PFSK-1 (cell line): ENCODE measurements at regions not wholly inside any gene's neighbourhood (a gene's known extent, or its start where the extent isn't known, plus 50 kb on each side); places are given as distances from the start of the nearest gene placed in this dataset.

Experiments
- POLR2AphosphoS5 ChIP-seq: IDR thresholded peaks from 2 replicates; pipeline ENCODE4 v1.6.1; 2012; ENCODE audit warnings: low read depth, mild to moderate bottlenecking, control low read depth, low read length, moderate library complexity
- SIN3A ChIP-seq: IDR thresholded peaks from 2 replicates; pipeline ENCODE4 v1.6.1; 2012; ENCODE audit warnings: mild to moderate bottlenecking, low read length, moderate library complexity, borderline replicate concordance; ENCODE audit not compliant: insufficient read depth

DNA sequence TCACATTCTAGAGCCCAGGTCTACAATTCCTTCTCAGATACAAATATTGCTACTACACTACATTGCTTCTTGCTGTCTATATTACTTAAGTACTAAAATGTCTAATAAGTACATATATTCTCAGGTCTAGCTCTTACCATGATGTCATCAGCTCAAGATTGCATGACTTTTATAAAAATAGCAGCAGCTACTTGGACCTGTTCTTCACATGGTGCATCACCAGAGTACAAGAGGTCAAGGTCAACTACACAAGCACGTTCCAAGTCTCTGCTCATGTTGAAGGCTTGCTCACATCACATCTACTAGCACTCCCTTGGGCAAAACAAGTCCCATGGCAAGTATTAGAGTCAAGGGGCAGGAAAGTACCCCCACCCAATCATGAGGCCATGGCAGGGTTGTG lies 465.6 kb downstream of the MED13L start:
- TF ChIP-seq SIN3A (no peak), POLR2AphosphoS5 (no peak)
